SJCRH30 (cell line): ENCODE measurements at regions not wholly inside any gene's neighbourhood (a gene's known extent, or its start where the extent isn't known, plus 50 kb on each side); places are given as distances from the start of the nearest gene placed in this dataset.
A peak's percentile ranks its signal among the peaks of the same experiment; 100 is the strongest.
"Not testable (repeated sequence)": the region's sequence is repeated elsewhere in the genome, so short reads cannot be mapped to it uniquely, and the experiment has no call there.

Source experiments
- DNase-seq, 2 experiments: peaks; one replicate each; pipeline ENCODE4 v3.0.0-alpha.2; 2015 to 2020
- H3K27ac ChIP-seq: fragments of 250-450 bp; sonication (Bioruptor Pico); 2 replicates; pipeline ENCODE4 v1.5.1; 2020; ENCODE audit warnings: mild to moderate bottlenecking, moderate library complexity
- H3K27me3 ChIP-seq: fragments of 250-450 bp; sonication (Bioruptor Pico); 2 replicates; pipeline ENCODE4 v1.5.1; 2020; ENCODE audit warnings: mild to moderate bottlenecking, moderate library complexity
- H3K36me3 ChIP-seq: fragments of 250-450 bp; sonication (Bioruptor Pico); 2 replicates; pipeline ENCODE4 v1.5.1; 2020; ENCODE audit warnings: mild to moderate bottlenecking, moderate library complexity
- H3K4me1 ChIP-seq: fragments of 250-450 bp; sonication (Bioruptor Pico); 2 replicates; pipeline ENCODE4 v1.5.1; 2020; ENCODE audit warnings: mild to moderate bottlenecking, moderate library complexity
- H3K4me3 ChIP-seq: fragments of 250-450 bp; sonication (Bioruptor Pico); 2 replicates; pipeline ENCODE4 v1.5.1; 2020; ENCODE audit warnings: mild to moderate bottlenecking, moderate library complexity
- H3K9me3 ChIP-seq: fragments of 250-450 bp; sonication (Bioruptor Pico); replicated peaks from 2 replicates; pipeline ENCODE4 v1.5.1; 2020; ENCODE audit warnings: mild to moderate bottlenecking, moderate library complexity

DNA sequence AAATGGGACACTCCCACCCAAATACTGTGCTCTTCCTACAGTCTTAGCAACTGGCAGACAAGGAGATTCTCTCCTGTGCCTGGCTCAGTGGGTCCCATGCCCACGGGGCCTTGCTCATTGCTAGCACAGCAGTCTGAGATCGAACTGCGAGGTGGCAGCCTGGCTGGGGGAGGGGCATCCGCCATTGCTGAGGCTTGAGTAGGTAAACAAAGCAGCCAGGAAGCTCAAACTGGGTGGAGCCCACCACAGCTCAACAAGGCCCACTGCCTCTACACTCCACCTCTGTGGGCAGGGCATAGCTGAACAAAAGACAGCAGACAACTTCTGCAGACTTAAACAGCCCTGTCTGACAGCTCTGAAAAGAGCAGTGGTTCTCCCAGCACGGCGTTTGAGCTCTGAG is 174.8 kb downstream of the COL12A1 start:
- H3K4me1 ChIP-seq, H3K36me3 ChIP-seq, H3K9me3 ChIP-seq, DNase-seq, H3K27me3 ChIP-seq, H3K27ac ChIP-seq, H3K4me3 ChIP-seq: not testable (repeated sequence)

DNA sequence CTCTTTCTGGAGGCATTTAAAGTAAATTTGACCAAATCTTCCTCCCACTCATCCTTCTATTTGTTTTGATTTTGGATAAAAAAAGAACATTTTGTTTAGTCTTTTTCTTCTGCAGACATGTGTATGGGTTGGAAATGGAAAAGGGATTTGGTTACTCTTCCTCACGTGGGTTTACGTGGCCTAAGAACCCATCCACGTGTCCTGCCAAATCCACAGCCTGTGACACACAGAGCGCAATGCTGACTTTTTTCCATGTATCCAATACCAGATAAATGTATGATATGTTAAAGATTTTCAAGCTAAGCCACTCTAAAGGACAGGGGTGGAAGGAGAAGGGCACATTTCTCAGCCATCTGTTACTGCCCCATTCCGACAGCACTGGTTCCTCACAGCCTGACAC is 176.5 kb downstream of the COL12A1 start:
- H3K4me3 ChIP-seq, result no peak overlapping the region
- DNase-seq, result no peak
- no peaks in the 10 kb centered on the region for H3K4me1 ChIP-seq
- no peaks in the 10 kb centered on the region for H3K27me3 ChIP-seq
- H3K36me3 ChIP-seq, result no peaks in the 10 kb centered on the region
- no peak overlapping the region for H3K27ac ChIP-seq
- H3K9me3 ChIP-seq, result no peaks in the 10 kb centered on the region

DNA sequence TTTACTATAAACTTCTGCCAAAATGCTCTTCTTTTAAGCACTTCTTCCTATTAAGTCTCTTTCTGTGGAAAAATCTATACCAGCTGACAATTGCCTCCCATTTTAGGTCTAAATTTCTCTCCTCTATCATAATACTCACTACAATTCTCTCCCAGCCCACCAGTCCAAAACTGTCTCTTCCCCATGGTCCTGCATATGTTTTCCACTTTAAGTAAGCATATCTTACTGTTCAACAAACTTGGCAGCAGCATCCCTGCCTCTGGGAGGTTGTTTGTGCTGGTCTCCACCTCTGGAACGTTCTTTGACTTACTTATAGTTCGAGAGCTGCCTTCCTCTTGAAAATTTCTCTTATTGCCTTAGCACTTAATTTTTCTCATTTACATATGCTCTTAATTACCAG is 180.5 kb downstream of the COL12A1 start:
- Histone ChIP-seq H3K9me3 (no peaks in the 10 kb centered on the region), H3K27ac (no peak overlapping the region), H3K4me3 (no peak overlapping the region), H3K4me1 (no peaks in the 10 kb centered on the region), H3K27me3 (no peaks in the 10 kb centered on the region), H3K36me3 (no peaks in the 10 kb centered on the region)
- no peak for DNase-seq

DNA sequence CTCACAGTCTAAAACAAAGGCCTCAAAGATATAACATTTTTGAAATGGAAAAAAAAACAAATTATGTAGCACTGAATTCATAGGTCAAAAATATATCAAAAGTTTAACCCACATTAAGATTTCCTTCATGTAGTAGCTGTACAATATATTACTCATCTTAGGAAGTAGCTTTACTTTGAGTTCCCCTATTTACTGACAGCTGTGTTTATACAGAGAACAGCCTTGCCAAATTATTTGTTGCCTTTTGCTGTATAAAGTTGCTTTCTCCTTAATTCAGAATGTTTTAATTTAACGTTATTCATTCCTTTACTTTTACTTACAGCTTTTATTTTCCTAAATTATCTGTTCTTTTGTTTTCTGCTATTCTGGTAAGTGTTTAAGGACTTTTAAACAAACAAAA is 181.0 kb downstream of the COL12A1 start:
- Histone ChIP-seq H3K4me1 (no peaks in the 10 kb centered on the region), H3K27ac (no peak overlapping the region), H3K36me3 (no peaks in the 10 kb centered on the region), H3K27me3 (no peaks in the 10 kb centered on the region), H3K4me3 (no peak overlapping the region), H3K9me3 (no peaks in the 10 kb centered on the region)
- peak in 1 of 2 experiments; percentile 6 for DNase-seq

DNA sequence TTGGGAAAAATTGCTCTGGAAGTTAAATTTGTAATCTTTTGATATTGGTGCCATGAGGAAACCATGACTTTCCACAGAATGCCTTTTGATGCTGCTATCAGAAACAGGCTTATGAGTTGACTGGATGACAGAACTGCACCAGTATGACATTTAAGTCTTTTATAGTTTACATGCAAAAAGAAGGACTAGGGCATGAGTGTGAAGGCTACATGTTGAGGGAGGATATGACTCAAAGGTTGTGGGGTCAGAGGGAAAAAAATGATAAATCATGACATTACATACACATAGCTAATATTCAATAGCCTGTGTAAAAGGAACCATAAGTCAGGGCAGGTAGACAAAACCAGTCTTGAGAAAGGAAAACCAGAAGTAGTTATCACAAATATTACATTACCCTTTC is 182.2 kb downstream of the COL12A1 start:
- H3K4me1 ChIP-seq, result no peaks in the 10 kb centered on the region
- no peak overlapping the region for H3K4me3 ChIP-seq
- no peak overlapping the region for H3K27ac ChIP-seq
- H3K36me3 ChIP-seq, result no peaks in the 10 kb centered on the region
- peaks cover 4% of the 10 kb centered on the region; the same call in 1 of the 2 replicates for H3K9me3 ChIP-seq
- no peak for DNase-seq
- H3K27me3 ChIP-seq, result no peaks in the 10 kb centered on the region

DNA sequence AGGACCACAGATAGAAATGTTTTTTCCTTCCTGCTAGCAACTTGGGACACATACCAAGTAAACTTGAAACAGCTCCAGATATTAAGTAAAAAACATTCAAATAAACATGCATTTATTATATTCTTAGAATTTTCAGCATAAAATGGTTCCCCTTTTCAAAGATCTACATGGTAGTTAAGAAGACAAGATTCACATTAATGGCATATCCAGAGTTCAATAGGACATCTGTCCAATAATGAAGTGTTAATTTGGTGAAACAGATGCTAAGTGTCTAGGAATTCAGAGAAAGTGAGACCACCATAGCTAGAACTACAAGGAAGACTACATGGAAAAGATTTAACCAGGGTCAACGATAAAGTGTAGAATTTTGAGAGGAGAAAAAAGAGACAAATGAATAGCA is 184.9 kb downstream of the COL12A1 start:
- no peak for DNase-seq
- Histone ChIP-seq H3K9me3 (peaks cover 4% of the 10 kb centered on the region; the same call in 1 of the 2 replicates), H3K27ac (no peak overlapping the region), H3K4me3 (no peak overlapping the region), H3K36me3 (no peaks in the 10 kb centered on the region), H3K4me1 (no peaks in the 10 kb centered on the region), H3K27me3 (no peaks in the 10 kb centered on the region)

DNA sequence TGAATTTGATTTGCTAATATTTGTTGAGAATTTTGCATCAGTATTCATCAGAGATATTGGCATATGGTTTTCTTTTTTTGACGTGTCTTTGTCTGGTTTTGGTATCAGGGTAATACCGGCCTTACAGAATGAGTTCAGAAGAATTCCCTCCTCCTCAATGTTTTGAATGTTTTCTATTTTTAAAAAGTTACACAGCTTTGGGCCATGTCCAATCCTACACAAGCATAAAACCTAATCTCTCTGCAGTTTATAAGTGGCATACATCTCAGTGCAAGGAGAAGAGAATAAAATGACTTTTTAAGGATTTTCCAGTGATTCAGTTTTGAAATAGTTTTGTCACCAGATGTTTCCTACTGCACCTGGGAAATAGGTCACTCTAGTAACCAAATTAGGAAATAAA is 185.5 kb downstream of the COL12A1 start:
- Histone ChIP-seq H3K27ac (no peak overlapping the region), H3K4me3 (no peak overlapping the region), H3K36me3 (no peaks in the 10 kb centered on the region), H3K27me3 (no peaks in the 10 kb centered on the region), H3K4me1 (no peaks in the 10 kb centered on the region), H3K9me3 (peaks cover 4% of the 10 kb centered on the region; the same call in 1 of the 2 replicates)
- no peak for DNase-seq

DNA sequence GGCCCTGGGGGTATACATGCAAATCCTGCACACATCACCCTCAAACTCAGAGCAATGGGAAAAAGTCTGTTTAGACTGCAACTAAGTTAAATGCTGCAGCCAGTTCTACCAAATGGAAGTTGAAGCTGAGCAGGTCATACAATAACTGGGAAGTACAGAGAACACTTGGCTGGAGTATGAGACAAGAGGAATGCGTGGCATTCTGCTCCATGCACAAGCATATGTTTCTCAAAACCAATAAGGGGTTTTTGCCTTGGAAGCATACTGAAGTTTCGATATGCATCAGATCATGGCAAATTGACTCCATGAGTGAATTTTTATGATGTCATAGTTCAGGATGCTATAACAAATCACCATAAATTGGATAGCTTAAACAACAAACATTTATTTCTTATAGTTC is 193.8 kb downstream of the COL12A1 start:
- no peak overlapping the region for H3K27ac ChIP-seq
- H3K4me1 ChIP-seq, result no peaks in the 10 kb centered on the region
- H3K4me3 ChIP-seq, result no peak overlapping the region
- DNase-seq, result no peak
- no peaks in the 10 kb centered on the region for H3K9me3 ChIP-seq
- no peaks in the 10 kb centered on the region for H3K36me3 ChIP-seq
- H3K27me3 ChIP-seq, result no peaks in the 10 kb centered on the region

DNA sequence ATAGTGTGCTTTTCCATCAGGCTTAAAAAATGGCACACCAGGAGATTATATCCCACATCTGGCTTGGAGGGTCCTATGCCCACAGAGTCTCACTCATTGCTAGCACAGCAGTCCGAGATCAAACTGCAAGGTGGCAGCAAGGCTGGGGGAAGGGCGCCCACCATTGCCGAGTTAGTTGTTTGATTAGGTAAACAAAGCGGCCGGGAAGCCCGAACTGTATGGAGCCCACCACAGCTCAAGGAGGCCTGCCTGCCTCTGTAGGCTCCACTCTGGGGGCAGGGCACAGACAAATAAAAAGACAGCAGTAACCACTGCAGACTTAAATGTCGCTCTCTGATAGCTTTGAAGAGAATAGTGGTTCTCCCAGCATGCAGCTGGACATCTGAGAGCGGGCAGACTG is 201.9 kb downstream of the COL12A1 start:
- H3K9me3 ChIP-seq, H3K27me3 ChIP-seq, DNase-seq, H3K27ac ChIP-seq, H3K36me3 ChIP-seq, H3K4me3 ChIP-seq, H3K4me1 ChIP-seq: not testable (repeated sequence)

DNA sequence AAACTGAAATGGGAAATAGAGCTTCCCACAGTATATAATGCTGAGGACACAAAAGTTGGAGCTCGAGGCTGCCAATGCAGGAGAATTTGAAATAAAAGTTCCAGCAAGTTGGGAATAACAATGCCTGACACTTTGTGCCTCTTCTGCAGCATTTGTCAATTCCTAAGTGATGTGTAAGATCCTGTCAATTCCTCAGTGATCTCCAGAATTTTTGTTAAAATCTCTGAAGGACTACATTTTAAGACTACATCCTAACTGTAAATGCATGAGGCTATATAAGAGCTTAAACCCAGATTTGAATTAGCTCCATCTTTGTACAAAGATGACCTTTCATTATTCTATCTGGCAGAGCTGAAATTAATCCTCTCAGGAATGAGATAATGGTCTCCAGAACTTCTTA is 208.2 kb downstream of the COL12A1 start:
- H3K36me3 ChIP-seq, result no peaks in the 10 kb centered on the region
- H3K27me3 ChIP-seq, result no peaks in the 10 kb centered on the region
- H3K9me3 ChIP-seq, result no peaks in the 10 kb centered on the region
- H3K4me1 ChIP-seq, result no peaks in the 10 kb centered on the region
- no peak for DNase-seq
- no peak overlapping the region for H3K27ac ChIP-seq
- no peak overlapping the region for H3K4me3 ChIP-seq

DNA sequence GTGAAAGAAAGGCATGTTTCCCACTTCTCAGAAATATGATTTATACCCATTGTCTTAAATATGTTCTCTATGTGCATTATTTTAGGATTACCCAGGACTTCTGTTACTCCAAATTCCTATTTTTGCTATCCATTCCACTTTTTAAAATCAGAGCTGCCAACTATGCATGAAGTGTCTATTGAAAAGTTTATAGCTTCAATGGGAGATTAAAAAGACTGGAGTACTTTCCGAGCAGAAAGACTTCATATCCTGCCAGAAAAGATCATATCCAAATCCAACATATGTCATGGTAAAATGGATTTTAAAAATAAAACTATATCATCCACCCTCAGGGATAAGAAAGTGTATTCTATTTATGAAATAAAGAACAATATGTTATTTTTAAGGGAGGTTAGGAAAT is 212.7 kb downstream of the COL12A1 start:
- Histone ChIP-seq H3K27me3 (no peaks in the 10 kb centered on the region), H3K27ac (no peak overlapping the region), H3K9me3 (no peaks in the 10 kb centered on the region), H3K4me3 (no peak overlapping the region), H3K36me3 (no peaks in the 10 kb centered on the region), H3K4me1 (peaks cover 8% of the 10 kb centered on the region; the same call in 1 of the 2 replicates)
- no peak for DNase-seq

DNA sequence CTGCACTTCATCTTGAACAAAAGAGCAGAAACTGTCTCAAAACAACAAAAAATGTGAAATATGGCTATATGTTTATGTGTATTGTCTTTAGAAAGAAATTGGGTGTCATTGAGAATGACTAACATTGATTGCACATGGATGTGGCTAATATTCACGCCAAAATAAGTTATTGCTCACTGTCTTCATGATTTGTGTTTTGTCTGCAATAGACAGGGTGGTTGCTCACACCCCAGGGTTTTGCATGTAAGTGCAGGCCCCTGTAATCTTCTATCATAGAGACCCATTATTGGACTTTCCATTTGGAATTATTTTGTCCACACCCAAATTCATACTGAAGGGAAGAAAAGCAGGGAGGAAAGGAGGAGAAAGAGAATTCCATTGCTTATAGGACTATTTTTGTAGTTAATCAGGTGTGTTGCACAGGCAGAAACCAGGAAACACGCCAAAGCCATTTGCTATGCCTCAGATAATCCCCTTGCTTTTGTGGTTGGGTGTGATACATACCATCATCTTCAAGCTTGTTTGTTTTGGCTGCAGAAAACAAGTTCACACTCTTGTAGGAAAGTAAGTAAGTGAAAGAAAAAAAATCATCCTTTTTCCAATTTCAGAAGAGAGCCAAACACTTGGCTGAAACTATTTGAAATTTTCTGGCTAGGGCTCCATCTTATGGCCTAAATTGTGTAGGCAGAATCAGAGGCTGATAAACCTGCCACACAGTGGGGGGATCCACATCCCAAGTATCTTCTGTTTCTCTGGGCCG is 214.1 kb downstream of the COL12A1 start:
- no peaks in the 10 kb centered on the region for H3K9me3 ChIP-seq
- no peaks in the 10 kb centered on the region for H3K27me3 ChIP-seq
- no peak overlapping the region for H3K27ac ChIP-seq
- H3K4me1 ChIP-seq, result peaks cover 8% of the 10 kb centered on the region; the same call in 1 of the 2 replicates
- H3K36me3 ChIP-seq, result no peaks in the 10 kb centered on the region
- no peak overlapping the region for H3K4me3 ChIP-seq
- peak; percentile 20 to 46 for DNase-seq

DNA sequence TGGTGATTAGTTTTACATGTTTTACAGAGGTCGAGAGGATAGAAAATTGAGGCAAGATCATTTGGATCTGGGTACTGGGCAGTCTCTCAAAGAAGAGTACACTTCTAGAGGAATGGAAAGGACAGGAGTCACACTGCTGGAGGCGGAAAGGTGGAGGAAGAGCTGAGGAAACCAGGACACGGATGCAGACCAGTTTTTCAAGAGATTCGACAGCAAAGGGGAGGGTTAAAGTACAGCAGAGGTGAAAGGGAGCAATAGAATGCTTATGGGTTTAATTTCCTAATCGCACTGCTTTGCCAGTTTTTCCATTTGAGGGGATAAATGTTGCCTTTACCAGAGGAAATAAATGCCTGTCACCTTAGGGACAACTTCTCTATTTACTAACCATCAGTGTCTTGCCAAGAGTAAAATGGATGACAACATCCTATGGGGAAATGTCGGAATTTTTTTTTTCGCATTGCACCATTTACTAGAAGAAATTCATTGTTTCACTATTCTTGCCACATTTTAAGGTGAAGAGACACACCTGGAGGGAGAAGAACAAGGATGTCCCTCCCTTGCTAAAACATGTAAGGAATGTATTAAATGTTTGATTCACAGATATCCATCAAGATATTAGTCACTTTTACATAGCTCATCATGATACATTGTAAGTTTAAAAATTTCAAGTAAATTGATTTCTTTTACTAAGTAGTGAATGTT is 226.6 kb downstream of the COL12A1 start:
- no peak for DNase-seq
- H3K4me3 ChIP-seq, result no peak overlapping the region
- H3K9me3 ChIP-seq, result no peaks in the 10 kb centered on the region; the same call in 1 of the 2 replicates
- H3K27me3 ChIP-seq, result no peaks in the 10 kb centered on the region
- no peak overlapping the region for H3K27ac ChIP-seq
- no peaks in the 10 kb centered on the region for H3K4me1 ChIP-seq
- no peaks in the 10 kb centered on the region for H3K36me3 ChIP-seq

DNA sequence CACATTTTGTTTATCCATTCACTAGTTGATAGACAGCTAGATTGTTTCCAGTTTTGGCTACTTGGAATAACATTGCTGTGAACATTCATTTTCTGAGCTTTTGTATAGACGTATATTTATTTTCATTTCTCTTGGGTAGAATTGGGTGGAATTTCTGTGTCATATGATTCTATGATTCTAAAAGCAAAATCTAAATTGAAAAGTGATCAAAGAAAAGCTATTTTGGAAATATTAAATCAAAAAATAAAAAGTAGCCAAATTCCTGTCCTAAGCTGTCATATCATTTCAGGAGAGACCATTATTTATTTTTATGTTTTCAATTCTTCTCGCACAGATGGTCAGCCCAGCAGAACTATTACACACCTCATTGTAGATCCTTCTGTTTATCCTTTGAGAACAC is 229.2 kb downstream of the COL12A1 start:
- H3K4me3 ChIP-seq, result no peak overlapping the region
- H3K27me3 ChIP-seq, result no peaks in the 10 kb centered on the region
- H3K36me3 ChIP-seq, result no peaks in the 10 kb centered on the region
- H3K4me1 ChIP-seq, result peaks cover 6% of the 10 kb centered on the region
- no peak for DNase-seq
- no peaks in the 10 kb centered on the region for H3K9me3 ChIP-seq
- H3K27ac ChIP-seq, result no peak overlapping the region

DNA sequence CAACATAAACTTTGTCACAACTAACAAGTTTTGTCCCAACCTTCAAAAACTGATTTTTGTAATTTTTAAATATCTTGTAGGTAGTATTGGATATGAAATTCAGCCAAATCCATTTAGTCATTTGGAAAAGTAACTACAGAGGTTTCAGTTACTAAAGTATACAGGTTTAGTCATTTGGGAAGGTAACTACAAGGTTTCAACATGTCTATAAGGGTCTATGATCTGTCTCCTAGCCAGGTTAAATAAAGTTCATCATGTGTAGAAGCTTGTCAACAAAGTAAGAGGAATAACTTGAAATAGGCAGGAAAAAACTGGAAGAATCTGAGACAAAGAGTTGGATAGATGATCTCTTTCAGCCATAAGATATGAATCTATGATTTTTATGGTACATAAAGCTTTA is 229.8 kb downstream of the COL12A1 start:
- Histone ChIP-seq H3K27ac (no peak overlapping the region), H3K36me3 (no peaks in the 10 kb centered on the region), H3K4me1 (peaks cover 11% of the 10 kb centered on the region), H3K9me3 (no peaks in the 10 kb centered on the region), H3K4me3 (no peak overlapping the region), H3K27me3 (no peaks in the 10 kb centered on the region)
- DNase-seq, result no peak

DNA sequence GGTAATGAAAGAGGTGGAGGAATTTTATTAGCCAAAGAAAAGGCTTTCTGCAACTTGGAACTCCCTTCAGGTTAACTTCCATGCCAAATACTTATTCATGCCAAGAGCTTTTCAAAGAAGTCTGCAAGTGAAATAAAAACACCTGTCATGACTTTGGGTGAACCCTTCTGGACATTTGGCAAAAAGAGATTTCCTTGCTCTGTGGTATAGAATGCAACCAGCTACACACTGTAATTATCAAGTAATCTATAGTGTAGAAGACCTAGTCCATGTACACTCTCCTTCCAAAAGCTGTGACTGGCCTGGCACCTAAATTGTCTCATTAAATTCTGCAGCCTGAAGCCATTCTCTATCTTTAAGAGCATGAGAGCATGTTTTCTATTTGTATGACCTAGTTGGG is 232.3 kb downstream of the COL12A1 start:
- no peak overlapping the region for H3K4me3 ChIP-seq
- no peaks in the 10 kb centered on the region for H3K36me3 ChIP-seq
- no peaks in the 10 kb centered on the region for H3K27me3 ChIP-seq
- H3K27ac ChIP-seq, result no peak overlapping the region
- H3K9me3 ChIP-seq, result no peaks in the 10 kb centered on the region
- no peak for DNase-seq
- peaks cover 23% of the 10 kb centered on the region for H3K4me1 ChIP-seq
